SK-N-SH treated with all-trans-retinoic acid at 6 μM for 48 hours (cell line): ENCODE measurements at regions not wholly inside any gene's neighbourhood (a gene's known extent, or its start where the extent isn't known, plus 50 kb on each side); places are given as distances from the start of the nearest gene placed in this dataset.

Experiments used
- ARNTL ChIP-seq: fragments of 450-650 bp; formaldehyde crosslinking; IDR thresholded peaks from 2 replicates; pipeline ENCODE4 v1.5.0; 2020; ENCODE audit warnings: low read depth, mild to moderate bottlenecking, moderate library complexity, borderline replicate concordance
- GLIS3 ChIP-seq: fragments of 250-450 bp; sonication (Bioruptor Pico); IDR thresholded peaks from 2 replicates; pipeline ENCODE4 v1.5.0; 2020; ENCODE audit warnings: mild to moderate bottlenecking, moderate library complexity
- OSR1 ChIP-seq: fragments of 250-450 bp; sonication (Bioruptor Pico); IDR thresholded peaks from 2 replicates; pipeline ENCODE4 v1.8.0; 2022; ENCODE audit warnings: moderate library complexity, mild to moderate bottlenecking, inconsistent platforms
- ZC3H10 ChIP-seq: fragments of 250-450 bp; sonication (Bioruptor Pico); IDR thresholded peaks from 2 replicates; pipeline ENCODE4 v1.5.1; 2021; ENCODE audit warnings: mild to moderate bottlenecking, moderate library complexity
- TF ChIP-seq, protein P1 (sequence below): fragments of 250-450 bp; sonication (Bioruptor Pico); IDR thresholded peaks from 2 replicates; pipeline ENCODE4 v1.5.1; 2020; ENCODE audit warnings: low read depth, mild to moderate bottlenecking, moderate library complexity
- TF ChIP-seq, protein P2 (sequence below): fragments of 250-450 bp; sonication (Bioruptor Pico); IDR thresholded peaks from 2 replicates; pipeline ENCODE4 v1.8.0; 2020; ENCODE audit warnings: mild to moderate bottlenecking, moderate library complexity, borderline replicate concordance
- TF ChIP-seq, protein P3 (sequence below): fragments of 250-450 bp; sonication (Bioruptor Pico); IDR thresholded peaks from 2 replicates; pipeline ENCODE4 v1.5.0; 2020; ENCODE audit warnings: mild to moderate bottlenecking, moderate library complexity

- no peak for TF ChIP-seq ARNTL (CRISPR knock-in tag)
- TF ChIP-seq GLIS3 (CRISPR knock-in tag): no peak
- TF ChIP-seq, protein P1, sequence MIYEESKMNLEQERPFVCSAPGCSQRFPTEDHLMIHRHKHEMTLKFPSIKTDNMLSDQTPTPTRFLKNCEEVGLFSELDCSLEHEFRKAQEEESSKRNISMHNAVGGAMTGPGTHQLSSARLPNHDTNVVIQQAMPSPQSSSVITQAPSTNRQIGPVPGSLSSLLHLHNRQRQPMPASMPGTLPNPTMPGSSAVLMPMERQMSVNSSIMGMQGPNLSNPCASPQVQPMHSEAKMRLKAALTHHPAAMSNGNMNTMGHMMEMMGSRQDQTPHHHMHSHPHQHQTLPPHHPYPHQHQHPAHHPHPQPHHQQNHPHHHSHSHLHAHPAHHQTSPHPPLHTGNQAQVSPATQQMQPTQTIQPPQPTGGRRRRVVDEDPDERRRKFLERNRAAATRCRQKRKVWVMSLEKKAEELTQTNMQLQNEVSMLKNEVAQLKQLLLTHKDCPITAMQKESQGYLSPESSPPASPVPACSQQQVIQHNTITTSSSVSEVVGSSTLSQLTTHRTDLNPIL (CRISPR knock-in tag): no peak
- no peak for TF ChIP-seq OSR1 (CRISPR knock-in tag)
- no peak for TF ChIP-seq ZC3H10 (CRISPR knock-in tag)
- TF ChIP-seq, protein P2, sequence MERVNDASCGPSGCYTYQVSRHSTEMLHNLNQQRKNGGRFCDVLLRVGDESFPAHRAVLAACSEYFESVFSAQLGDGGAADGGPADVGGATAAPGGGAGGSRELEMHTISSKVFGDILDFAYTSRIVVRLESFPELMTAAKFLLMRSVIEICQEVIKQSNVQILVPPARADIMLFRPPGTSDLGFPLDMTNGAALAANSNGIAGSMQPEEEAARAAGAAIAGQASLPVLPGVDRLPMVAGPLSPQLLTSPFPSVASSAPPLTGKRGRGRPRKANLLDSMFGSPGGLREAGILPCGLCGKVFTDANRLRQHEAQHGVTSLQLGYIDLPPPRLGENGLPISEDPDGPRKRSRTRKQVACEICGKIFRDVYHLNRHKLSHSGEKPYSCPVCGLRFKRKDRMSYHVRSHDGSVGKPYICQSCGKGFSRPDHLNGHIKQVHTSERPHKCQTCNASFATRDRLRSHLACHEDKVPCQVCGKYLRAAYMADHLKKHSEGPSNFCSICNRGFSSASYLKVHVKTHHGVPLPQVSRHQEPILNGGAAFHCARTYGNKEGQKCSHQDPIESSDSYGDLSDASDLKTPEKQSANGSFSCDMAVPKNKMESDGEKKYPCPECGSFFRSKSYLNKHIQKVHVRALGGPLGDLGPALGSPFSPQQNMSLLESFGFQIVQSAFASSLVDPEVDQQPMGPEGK (CRISPR knock-in tag): no peak
- TF ChIP-seq, protein P3, sequence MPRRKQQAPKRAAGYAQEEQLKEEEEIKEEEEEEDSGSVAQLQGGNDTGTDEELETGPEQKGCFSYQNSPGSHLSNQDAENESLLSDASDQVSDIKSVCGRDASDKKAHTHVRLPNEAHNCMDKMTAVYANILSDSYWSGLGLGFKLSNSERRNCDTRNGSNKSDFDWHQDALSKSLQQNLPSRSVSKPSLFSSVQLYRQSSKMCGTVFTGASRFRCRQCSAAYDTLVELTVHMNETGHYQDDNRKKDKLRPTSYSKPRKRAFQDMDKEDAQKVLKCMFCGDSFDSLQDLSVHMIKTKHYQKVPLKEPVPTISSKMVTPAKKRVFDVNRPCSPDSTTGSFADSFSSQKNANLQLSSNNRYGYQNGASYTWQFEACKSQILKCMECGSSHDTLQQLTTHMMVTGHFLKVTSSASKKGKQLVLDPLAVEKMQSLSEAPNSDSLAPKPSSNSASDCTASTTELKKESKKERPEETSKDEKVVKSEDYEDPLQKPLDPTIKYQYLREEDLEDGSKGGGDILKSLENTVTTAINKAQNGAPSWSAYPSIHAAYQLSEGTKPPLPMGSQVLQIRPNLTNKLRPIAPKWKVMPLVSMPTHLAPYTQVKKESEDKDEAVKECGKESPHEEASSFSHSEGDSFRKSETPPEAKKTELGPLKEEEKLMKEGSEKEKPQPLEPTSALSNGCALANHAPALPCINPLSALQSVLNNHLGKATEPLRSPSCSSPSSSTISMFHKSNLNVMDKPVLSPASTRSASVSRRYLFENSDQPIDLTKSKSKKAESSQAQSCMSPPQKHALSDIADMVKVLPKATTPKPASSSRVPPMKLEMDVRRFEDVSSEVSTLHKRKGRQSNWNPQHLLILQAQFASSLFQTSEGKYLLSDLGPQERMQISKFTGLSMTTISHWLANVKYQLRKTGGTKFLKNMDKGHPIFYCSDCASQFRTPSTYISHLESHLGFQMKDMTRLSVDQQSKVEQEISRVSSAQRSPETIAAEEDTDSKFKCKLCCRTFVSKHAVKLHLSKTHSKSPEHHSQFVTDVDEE (CRISPR knock-in tag): no peak
Observed at GRCh38 chr18:68596016-68596415, 118.9 kb downstream of the TMX3 start.
